SK-N-SH treated with all-trans-retinoic acid at 6 μM for 48 hours (cell line): ENCODE measurements at regions not wholly inside any gene's neighbourhood (a gene's known extent, or its start where the extent isn't known, plus 50 kb on each side); places are given as distances from the start of the nearest gene placed in this dataset.

Source experiments
- CSDC2 ChIP-seq: fragments of 250-450 bp; sonication (Bioruptor Pico); IDR thresholded peaks from 2 replicates; pipeline ENCODE4 v1.5.0; 2020; ENCODE audit warnings: mild to moderate bottlenecking, moderate library complexity
- GLIS3 ChIP-seq: fragments of 250-450 bp; sonication (Bioruptor Pico); IDR thresholded peaks from 2 replicates; pipeline ENCODE4 v1.5.0; 2020; ENCODE audit warnings: mild to moderate bottlenecking, moderate library complexity
- PPARA ChIP-seq: fragments of 250-450 bp; sonication (Bioruptor Pico); IDR thresholded peaks from 2 replicates; pipeline ENCODE4 v1.5.0; 2020; ENCODE audit warnings: mild to moderate bottlenecking, borderline replicate concordance
- ZC3H10 ChIP-seq: fragments of 250-450 bp; sonication (Bioruptor Pico); IDR thresholded peaks from 2 replicates; pipeline ENCODE4 v1.5.1; 2021; ENCODE audit warnings: mild to moderate bottlenecking, moderate library complexity
- ZFP3 ChIP-seq: fragments of 250-450 bp; sonication (Bioruptor Pico); IDR thresholded peaks from 2 replicates; pipeline ENCODE4 v1.5.0; 2020; ENCODE audit warnings: mild to moderate bottlenecking, moderate library complexity
- ZFP30 ChIP-seq: fragments of 450-650 bp; formaldehyde crosslinking; IDR thresholded peaks from 2 replicates; pipeline ENCODE4 v1.5.0; 2022; ENCODE audit warnings: mild to moderate bottlenecking, moderate library complexity
- TF ChIP-seq, protein P1 (sequence below): fragments of 250-450 bp; sonication (Bioruptor Pico); IDR thresholded peaks from 2 replicates; pipeline ENCODE4 v1.8.0; 2020; ENCODE audit warnings: mild to moderate bottlenecking, moderate library complexity, borderline replicate concordance

DNA sequence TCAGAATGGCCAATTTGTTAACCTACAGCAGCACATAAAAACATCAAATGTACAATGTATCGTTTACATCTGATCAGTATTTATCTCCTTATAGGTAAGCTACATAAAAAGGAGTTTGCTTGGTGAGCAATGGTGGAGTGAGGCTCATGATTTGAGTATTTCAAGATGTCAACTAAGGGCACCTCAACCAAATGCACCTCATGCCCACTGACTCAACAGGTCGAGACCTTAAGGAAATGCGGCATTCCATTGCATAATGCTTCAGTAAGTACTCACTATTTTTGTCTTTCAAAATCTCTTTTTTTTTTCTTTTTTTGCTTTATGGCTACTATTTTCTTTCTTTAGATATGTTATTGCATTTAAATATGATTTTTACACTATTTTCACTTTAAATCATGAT is 181.0 kb upstream of the TLL1 start:
- TF ChIP-seq GLIS3 (CRISPR knock-in tag) (no peak), CSDC2 (CRISPR knock-in tag) (no peak), ZC3H10 (CRISPR knock-in tag) (no peak), ZFP3 (CRISPR knock-in tag) (no peak), PPARA (CRISPR knock-in tag) (no peak), ZFP30 (CRISPR knock-in tag) (no peak)
- TF ChIP-seq, protein P1, sequence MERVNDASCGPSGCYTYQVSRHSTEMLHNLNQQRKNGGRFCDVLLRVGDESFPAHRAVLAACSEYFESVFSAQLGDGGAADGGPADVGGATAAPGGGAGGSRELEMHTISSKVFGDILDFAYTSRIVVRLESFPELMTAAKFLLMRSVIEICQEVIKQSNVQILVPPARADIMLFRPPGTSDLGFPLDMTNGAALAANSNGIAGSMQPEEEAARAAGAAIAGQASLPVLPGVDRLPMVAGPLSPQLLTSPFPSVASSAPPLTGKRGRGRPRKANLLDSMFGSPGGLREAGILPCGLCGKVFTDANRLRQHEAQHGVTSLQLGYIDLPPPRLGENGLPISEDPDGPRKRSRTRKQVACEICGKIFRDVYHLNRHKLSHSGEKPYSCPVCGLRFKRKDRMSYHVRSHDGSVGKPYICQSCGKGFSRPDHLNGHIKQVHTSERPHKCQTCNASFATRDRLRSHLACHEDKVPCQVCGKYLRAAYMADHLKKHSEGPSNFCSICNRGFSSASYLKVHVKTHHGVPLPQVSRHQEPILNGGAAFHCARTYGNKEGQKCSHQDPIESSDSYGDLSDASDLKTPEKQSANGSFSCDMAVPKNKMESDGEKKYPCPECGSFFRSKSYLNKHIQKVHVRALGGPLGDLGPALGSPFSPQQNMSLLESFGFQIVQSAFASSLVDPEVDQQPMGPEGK (CRISPR knock-in tag), result no peak
